ENCODE measurements at regions not wholly inside any gene's neighbourhood (a gene's known extent, or its start where the extent isn't known, plus 50 kb on each side); places are given as distances from the start of the nearest gene placed in this dataset.
"Not testable (repeated sequence)": the region's sequence is repeated elsewhere in the genome, so short reads cannot be mapped to it uniquely, and the experiment has no call there.

GRCh38 chr6:141914646-141915045 lies 218.1 kb upstream of the GJE1 start:
- H3K27me3 Mint-ChIP-seq (ENCODE audit: insufficient read depth) = no peaks in the 10 kb centered on the region
- intact Hi-C loops (cut with micrococcal nuclease) = no loop called here
- DNase-seq (ENCODE audit: low spot score) = no peak
- H3K4me3 Mint-ChIP-seq = no peak overlapping the region
- no peak overlapping the region for H3K27ac Mint-ChIP-seq
- H3K4me1 Mint-ChIP-seq (ENCODE audit: low read depth) = no peaks in the 10 kb centered on the region
- no peaks in the 10 kb centered on the region for H3K36me3 Mint-ChIP-seq (ENCODE audit: low read depth)
- H3K9me3 Mint-ChIP-seq = peaks cover 6% of the 10 kb centered on the region

DNA sequence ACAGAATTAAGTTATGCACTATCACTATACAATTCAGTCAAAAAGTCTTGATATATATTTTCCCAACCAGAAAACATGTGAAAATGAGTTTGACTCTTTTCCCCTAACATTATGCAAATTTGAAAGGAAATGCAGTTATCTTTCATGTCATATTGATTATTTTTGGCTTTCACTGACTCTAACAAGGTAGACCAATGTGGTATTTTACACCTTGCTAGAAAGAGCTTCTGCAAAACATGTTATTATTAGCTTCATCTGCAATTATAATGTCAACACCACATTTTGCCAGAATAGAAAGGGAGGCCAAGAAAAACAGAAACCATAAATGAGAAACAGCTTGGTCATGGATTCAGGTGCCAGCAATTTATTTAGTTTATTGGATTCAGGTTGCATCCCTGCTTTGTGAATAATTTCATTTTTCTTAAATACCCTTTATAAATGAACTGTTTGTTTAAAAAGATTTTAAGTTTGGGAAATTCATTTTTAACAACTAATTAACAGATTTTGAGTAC lies 226.1 kb upstream of the GJE1 start:
- no peak for DNase-seq (ENCODE audit: low spot score)
- no peaks in the 10 kb centered on the region for H3K36me3 Mint-ChIP-seq (ENCODE audit: low read depth)
- H3K4me1 Mint-ChIP-seq (ENCODE audit: low read depth) = no peaks in the 10 kb centered on the region
- no peaks in the 10 kb centered on the region for H3K27me3 Mint-ChIP-seq (ENCODE audit: insufficient read depth)
- intact Hi-C loops (cut with micrococcal nuclease) = loop anchor here (10.0 kb wide), 1 partner anchor 148 kb away; no protein-coding TSS in a partner anchor
- no peak overlapping the region for H3K4me3 Mint-ChIP-seq
- no peaks in the 10 kb centered on the region for H3K9me3 Mint-ChIP-seq
- no peak overlapping the region for H3K27ac Mint-ChIP-seq

DNA sequence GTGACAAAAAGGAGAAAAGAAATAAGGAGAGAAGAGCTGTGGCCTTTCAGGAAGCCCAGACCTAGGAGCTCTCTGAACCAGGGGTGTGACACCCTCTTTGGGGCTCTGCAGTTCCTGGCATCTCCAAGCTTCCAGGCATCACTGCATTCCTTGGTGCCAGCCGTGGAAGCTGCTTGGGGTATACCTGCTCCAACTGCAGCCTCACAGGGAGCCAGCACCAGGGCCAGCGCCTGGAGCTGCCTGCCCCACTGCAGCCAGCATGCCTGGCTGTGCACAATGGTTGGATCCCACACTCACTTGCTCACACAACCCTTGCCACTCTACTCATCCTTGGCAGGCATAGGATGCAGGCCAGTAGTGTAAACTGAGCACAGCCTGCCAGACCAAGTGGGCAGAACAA lies 242.1 kb upstream of the GJE1 start:
- Mint-ChIP-seq H3K9me3 (peaks cover 5% of the 10 kb centered on the region), H3K27ac (no peak overlapping the region), H3K4me3 (no peak overlapping the region), H3K36me3 (ENCODE audit: low read depth) (no peaks in the 10 kb centered on the region), H3K27me3 (ENCODE audit: insufficient read depth) (no peaks in the 10 kb centered on the region), H3K4me1 (ENCODE audit: low read depth) (no peaks in the 10 kb centered on the region)
- intact Hi-C loops (cut with micrococcal nuclease) = no loop called here
- DNase-seq (ENCODE audit: low spot score) = no peak

DNA sequence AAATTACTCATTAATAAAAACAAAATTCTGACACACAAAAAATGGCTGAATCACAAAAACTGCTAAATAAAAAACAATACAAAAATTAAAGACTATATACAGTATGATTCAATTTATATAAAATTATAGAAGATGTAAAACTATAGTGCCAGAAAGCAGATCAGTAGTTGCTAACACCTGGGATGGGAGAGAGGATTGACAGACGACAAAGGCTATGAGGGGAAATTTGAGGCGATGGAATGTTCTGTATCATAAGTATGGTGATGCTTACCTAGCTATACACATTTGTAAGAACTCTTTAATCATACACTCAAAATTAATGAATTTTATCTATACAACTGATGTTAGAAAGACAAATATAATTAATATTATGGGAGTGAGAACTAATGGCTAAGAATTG lies 247.9 kb upstream of the GJE1 start:
- H3K36me3 Mint-ChIP-seq (ENCODE audit: low read depth) = no peaks in the 10 kb centered on the region
- no peak overlapping the region for H3K27ac Mint-ChIP-seq

DNA sequence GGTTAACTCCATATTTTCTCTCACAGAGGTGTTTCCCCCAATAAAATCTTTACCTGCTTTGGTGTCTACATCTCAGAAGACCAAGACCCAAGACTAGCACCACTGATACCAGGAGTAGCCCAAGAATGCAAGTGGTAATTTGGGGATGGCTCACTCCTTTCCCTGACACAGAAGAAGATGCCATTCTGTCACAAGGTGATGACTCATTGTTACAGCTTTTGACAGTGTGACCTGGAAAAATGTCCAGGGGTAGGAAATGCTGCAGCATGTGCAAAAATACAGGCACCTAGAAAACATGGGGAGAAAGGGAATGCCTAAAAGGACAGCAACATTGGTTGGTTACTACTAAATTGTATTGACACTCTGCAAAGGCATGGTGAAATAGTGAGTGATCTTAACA lies 254.0 kb upstream of the GJE1 start:
- intact Hi-C loops (cut with micrococcal nuclease) = no loop called here
- no peaks in the 10 kb centered on the region for H3K27me3 Mint-ChIP-seq (ENCODE audit: insufficient read depth)
- no peak overlapping the region for H3K27ac Mint-ChIP-seq
- peaks cover 4% of the 10 kb centered on the region for H3K9me3 Mint-ChIP-seq
- no peaks in the 10 kb centered on the region for H3K4me1 Mint-ChIP-seq (ENCODE audit: low read depth)
- no peak for DNase-seq (ENCODE audit: low spot score)
- no peaks in the 10 kb centered on the region for H3K36me3 Mint-ChIP-seq (ENCODE audit: low read depth)
- H3K4me3 Mint-ChIP-seq = no peak overlapping the region

More for the DNA sequence above, 247.9 kb upstream of the GJE1 start:
- Mint-ChIP-seq H3K4me3 (no peak overlapping the region), H3K4me1 (ENCODE audit: low read depth) (no peaks in the 10 kb centered on the region), H3K27me3 (ENCODE audit: insufficient read depth) (no peaks in the 10 kb centered on the region), H3K9me3 (peaks cover 6% of the 10 kb centered on the region)
- no peak for DNase-seq (ENCODE audit: low spot score)
- intact Hi-C loops (cut with micrococcal nuclease) = no loop called here

GRCh38 chr6:141877275-141877983 lies 255.3 kb upstream of the GJE1 start:
- Mint-ChIP-seq H3K4me1 (ENCODE audit: low read depth) (no peaks in the 10 kb centered on the region), H3K27me3 (ENCODE audit: insufficient read depth) (no peaks in the 10 kb centered on the region)
- intact Hi-C loops (cut with micrococcal nuclease) = no loop called here

GRCh38 chr6:141874930-141875602 lies 257.7 kb upstream of the GJE1 start:
- Mint-ChIP-seq H3K4me3 (no peak overlapping the region), H3K36me3 (ENCODE audit: low read depth) (no peaks in the 10 kb centered on the region), H3K9me3 (peaks cover 1% of the 10 kb centered on the region), H3K27ac (no peak overlapping the region), H3K27me3 (ENCODE audit: insufficient read depth) (no peaks in the 10 kb centered on the region), H3K4me1 (ENCODE audit: low read depth) (no peaks in the 10 kb centered on the region)
- intact Hi-C loops (cut with micrococcal nuclease) = no loop called here
- no peak for DNase-seq (ENCODE audit: low spot score)

More at GRCh38 chr6:141877275-141877983, 255.3 kb upstream of the GJE1 start:
- H3K36me3 Mint-ChIP-seq (ENCODE audit: low read depth) = no peaks in the 10 kb centered on the region
- peaks cover 4% of the 10 kb centered on the region for H3K9me3 Mint-ChIP-seq
- H3K27ac Mint-ChIP-seq = no peak overlapping the region
- DNase-seq (ENCODE audit: low spot score) = no peak
- H3K4me3 Mint-ChIP-seq = no peak overlapping the region

GRCh38 chr6:141869509-141869908 lies 263.2 kb upstream of the GJE1 start:
- intact Hi-C loops (cut with micrococcal nuclease); H3K4me3 Mint-ChIP-seq; DNase-seq (ENCODE audit: low spot score); H3K27me3 Mint-ChIP-seq (ENCODE audit: insufficient read depth); H3K4me1 Mint-ChIP-seq (ENCODE audit: low read depth); H3K36me3 Mint-ChIP-seq (ENCODE audit: low read depth); H3K27ac Mint-ChIP-seq; H3K9me3 Mint-ChIP-seq: not testable (repeated sequence)

GRCh38 chr6:141867767-141868166 lies 265.0 kb upstream of the GJE1 start:
- Mint-ChIP-seq H3K9me3 (no peaks in the 10 kb centered on the region), H3K27me3 (ENCODE audit: insufficient read depth) (no peaks in the 10 kb centered on the region), H3K4me1 (ENCODE audit: low read depth) (no peaks in the 10 kb centered on the region), H3K27ac (no peak overlapping the region), H3K4me3 (no peak overlapping the region), H3K36me3 (ENCODE audit: low read depth) (no peaks in the 10 kb centered on the region)
- DNase-seq (ENCODE audit: low spot score) = no peak
- intact Hi-C loops (cut with micrococcal nuclease) = no loop called here

- H3K4me3 Mint-ChIP-seq = no peak overlapping the region
- H3K9me3 Mint-ChIP-seq = no peaks in the 10 kb centered on the region
- no peaks in the 10 kb centered on the region for H3K36me3 Mint-ChIP-seq (ENCODE audit: low read depth)
- intact Hi-C loops (cut with micrococcal nuclease) = no loop called here
- no peaks in the 10 kb centered on the region for H3K27me3 Mint-ChIP-seq (ENCODE audit: insufficient read depth)
- no peaks in the 10 kb centered on the region for H3K4me1 Mint-ChIP-seq (ENCODE audit: low read depth)
- no peak overlapping the region for H3K27ac Mint-ChIP-seq
- DNase-seq (ENCODE audit: low spot score) = no peak
Observed at GRCh38 chr6:141866731-141867497, 265.8 kb upstream of the GJE1 start.

GRCh38 chr6:141851063-141851462 lies 281.7 kb upstream of the GJE1 start:
- Mint-ChIP-seq H3K4me1 (ENCODE audit: low read depth) (no peaks in the 10 kb centered on the region), H3K4me3 (no peak overlapping the region), H3K36me3 (ENCODE audit: low read depth) (no peaks in the 10 kb centered on the region), H3K9me3 (no peaks in the 10 kb centered on the region), H3K27ac (no peak overlapping the region), H3K27me3 (ENCODE audit: insufficient read depth) (no peaks in the 10 kb centered on the region)
- intact Hi-C loops (cut with micrococcal nuclease) = no loop called here
- DNase-seq (ENCODE audit: low spot score) = no peak

DNA sequence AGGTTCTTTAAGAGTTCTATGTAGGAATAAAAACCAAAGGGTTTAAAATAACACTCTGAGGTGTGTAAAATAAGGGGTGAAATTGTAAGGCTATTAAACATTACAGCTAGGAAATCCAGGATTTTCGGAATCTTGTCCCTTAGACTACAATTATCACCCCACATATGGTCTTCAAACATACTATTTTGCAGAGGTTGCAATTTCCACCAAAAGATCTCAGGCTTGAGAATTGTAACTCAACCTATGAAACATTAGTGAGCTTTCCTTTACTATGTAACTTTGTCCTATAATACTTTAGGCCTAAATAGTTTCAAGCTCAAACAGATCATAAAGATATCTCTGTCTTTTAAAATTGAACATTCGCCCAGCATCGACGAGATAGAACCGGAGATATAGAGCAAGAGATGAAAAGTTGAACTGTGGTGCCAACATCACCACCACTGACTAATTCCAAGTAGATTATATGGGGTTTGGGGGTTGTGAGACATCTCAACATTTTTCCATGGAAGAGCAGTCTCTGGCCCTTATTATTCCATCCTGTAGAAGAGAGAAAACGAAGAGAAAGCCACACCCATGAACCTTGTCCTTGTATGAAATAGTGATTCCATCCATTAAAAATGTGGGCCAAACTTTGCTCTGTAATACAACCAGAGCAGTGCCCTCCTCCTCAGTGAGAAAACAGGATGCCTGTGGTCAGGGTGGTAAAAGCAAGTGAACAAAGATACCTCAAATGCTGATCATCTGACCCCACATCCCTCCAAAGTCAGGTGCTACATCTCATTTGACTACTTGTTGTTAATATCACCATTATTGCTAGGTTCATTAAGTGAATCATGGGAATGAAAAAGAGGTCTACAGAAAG lies 284.5 kb upstream of the GJE1 start:
- no peaks in the 10 kb centered on the region for H3K27me3 Mint-ChIP-seq (ENCODE audit: insufficient read depth)
- no peak overlapping the region for H3K27ac Mint-ChIP-seq
- intact Hi-C loops (cut with micrococcal nuclease) = no loop called here
- no peak overlapping the region for H3K4me3 Mint-ChIP-seq
- DNase-seq (ENCODE audit: low spot score) = no peak
- H3K4me1 Mint-ChIP-seq (ENCODE audit: low read depth) = no peaks in the 10 kb centered on the region
- H3K36me3 Mint-ChIP-seq (ENCODE audit: low read depth) = no peaks in the 10 kb centered on the region
- H3K9me3 Mint-ChIP-seq = no peaks in the 10 kb centered on the region

Measured in activated T-helper 1 cell treated with anti-CD3 and anti-CD28 coated beads, Interleukin-12 subunit alpha, Interleukin-12 subunit beta, Interleukin-2, Interleukin-4 antibody, amounts not matched to agents 30 ng/mL and 10 ng/mL and 1 ng/mL, durations not matched to agents 14 hours and 24 hours and 36 hours (primary cell).